A549 (cell line): ENCODE measurements at regions not wholly inside any gene's neighbourhood (a gene's known extent, or its start where the extent isn't known, plus 50 kb on each side); places are given as distances from the start of the nearest gene placed in this dataset.

Experiments used
- CEBPB ChIP-seq, 2 experiments: fragments of >200 bp in 1 of 2; sonication (Bioruptor Twin) in 1 of 2; formaldehyde crosslinking in 1 of 2; IDR thresholded peaks; 2 replicates each; pipeline ENCODE4 v1.6.1; 2012 to 2016
- CTCF ChIP-seq: fragments of >200 bp; sonication (Bioruptor Twin); formaldehyde crosslinking; IDR thresholded peaks from 3 replicates; pipeline ENCODE4 v1.5.1; 2016
- TP53 ChIP-seq: fragments of 250-450 bp; sonication (Bioruptor Pico); IDR thresholded peaks from 2 replicates; pipeline ENCODE4 v1.5.0; 2021; ENCODE audit warnings: mild to moderate bottlenecking, moderate library complexity
- USF2 ChIP-seq: fragments of 450-650 bp; IDR thresholded peaks from 2 replicates; pipeline ENCODE4 v1.6.1; 2014; ENCODE audit warnings: antibody characterized with exemption

- no peak for TF ChIP-seq USF2
- no peak for TF ChIP-seq CEBPB (IDR thresholded peaks at IDR 0.05)
- no peak for TF ChIP-seq TP53 (CRISPR knock-in tag)
- TF ChIP-seq CTCF, result no peak
Measured at GRCh38 chr3:176911579-176911978, 285.7 kb downstream of the TBL1XR1 start.
